ENCODE measurements at regions not wholly inside any gene's neighbourhood (a gene's known extent, or its start where the extent isn't known, plus 50 kb on each side); places are given as distances from the start of the nearest gene placed in this dataset.

GRCh38 chr12:71269281-71269598 lies 111.4 kb upstream of the TSPAN8 start (continued):
- no peak for TF ChIP-seq RUNX1 (IDR thresholded peaks at IDR 0.05; ENCODE audit: low read depth)

- Histone ChIP-seq H3K9me1 (ENCODE audit: control insufficient read depth, insufficient read depth, low read length) (no peaks in the 10 kb centered on the region), H3K4me3 (no peak overlapping the region), H3K4me2 (ENCODE audit: insufficient read depth, low read length) (0 out of 2 replicates have a peak overlapping the region, but pooled peaks have one; percentile 30), H3K4me1 (replicated peaks in 1 of 2; ENCODE audit: control insufficient read depth in 2 of 2, insufficient read depth in 2 of 2, low read length in 2 of 2) (peaks cover 7 to 20% of the 10 kb centered on the region in 2 experiments; a peak in 4 of 5 replicates), H3K27me3 (ENCODE audit: control insufficient read depth in 2 of 2, insufficient read depth in 2 of 2, low read length in 2 of 2) (no peaks in the 10 kb centered on the region; a peak in 1 of 5 replicates), H3K27ac (ENCODE audit: extremely low read depth, low read depth, low read length) (peak overlapping the region; percentile 35), H3K9ac (ENCODE audit: insufficient read depth in 1 of 2, low read depth in 2 of 2, low read length in 2 of 2) (no peak overlapping the region), H3K79me2 (ENCODE audit: control insufficient read depth, insufficient read depth, low read length) (no peaks in the 10 kb centered on the region), H2AFZ (ENCODE audit: low read depth, low read length) (peak overlapping the region; percentile 44), H4K20me1 (replicated peaks; ENCODE audit: control insufficient read depth, insufficient read depth, low read length) (no peaks in the 10 kb centered on the region), H3K9me3 (replicated peaks; ENCODE audit: control insufficient read depth, insufficient read depth, low read depth, low read length) (no peaks in the 10 kb centered on the region), H3K36me3 (ENCODE audit: control insufficient read depth, insufficient read depth, low read length) (no peaks in the 10 kb centered on the region; the same call in 2 of the 3 replicates)
- CTCF ChIA-PET (ENCODE audit: low intra/inter-chr PET ratio), result no interaction called here
- DNase-seq (ENCODE audit: extremely low read depth in 1 of 4, low spot score in 3 of 4), result peak in 1 of 4 experiments; percentile 45
- intact Hi-C loops (cut with micrococcal nuclease), result no loop called here
- peak; percentile 45 for ATAC-seq
- BruUV-seq (replicated peaks), result no TSS peak
- WGBS (ENCODE audit: insufficient coverage, low coverage, missing lambda C conversion rate), result 13% methylated on average over 1 of the region's 1 CpG
- no peak for FAIRE-seq
- in situ Hi-C loops (cut with MboI), result no loop called here
- POLR2A ChIA-PET, result interaction anchor here (0.7 to 1.1 kb wide), 2 partner anchors 10 to 476 kb away, joined by 4 read pairs; no protein-coding TSS in a partner anchor
- TF ChIP-seq, protein P1, sequence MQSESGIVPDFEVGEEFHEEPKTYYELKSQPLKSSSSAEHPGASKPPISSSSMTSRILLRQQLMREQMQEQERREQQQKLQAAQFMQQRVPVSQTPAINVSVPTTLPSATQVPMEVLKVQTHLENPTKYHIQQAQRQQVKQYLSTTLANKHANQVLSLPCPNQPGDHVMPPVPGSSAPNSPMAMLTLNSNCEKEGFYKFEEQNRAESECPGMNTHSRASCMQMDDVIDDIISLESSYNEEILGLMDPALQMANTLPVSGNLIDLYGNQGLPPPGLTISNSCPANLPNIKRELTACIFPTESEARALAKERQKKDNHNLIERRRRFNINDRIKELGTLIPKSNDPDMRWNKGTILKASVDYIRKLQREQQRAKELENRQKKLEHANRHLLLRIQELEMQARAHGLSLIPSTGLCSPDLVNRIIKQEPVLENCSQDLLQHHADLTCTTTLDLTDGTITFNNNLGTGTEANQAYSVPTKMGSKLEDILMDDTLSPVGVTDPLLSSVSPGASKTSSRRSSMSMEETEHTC (IDR thresholded peaks at IDR 0.05), result no peak
- TF ChIP-seq NEUROD1 (IDR thresholded peaks at IDR 0.05; ENCODE audit: borderline replicate concordance, low read depth, low read length, partially characterized antibody) (no peak), PCBP1 (IDR thresholded peaks at IDR 0.05; ENCODE audit: low read depth, low read length, poor library complexity, severe bottlenecking) (no peak), MTA2 (IDR thresholded peaks at IDR 0.05; ENCODE audit: low read depth) (peak; percentile 61; the same call in 1 of the 2 replicates), HDAC3 (IDR thresholded peaks at IDR 0.05; ENCODE audit: borderline replicate concordance, partially characterized antibody) (peak; percentile 33), FOSL1 (tag; conservative IDR thresholded peaks at IDR 0.05) (no peak), HNRNPLL (IDR thresholded peaks at IDR 0.05; ENCODE audit: low read depth, low read length, poor library complexity, severe bottlenecking) (no peak), CSDE1 (IDR thresholded peaks at IDR 0.05) (no peak), KLF1 (tag; IDR thresholded peaks at IDR 0.05) (no peak), POLR2AphosphoS5 (IDR thresholded peaks at IDR 0.05; ENCODE audit: control insufficient read depth, insufficient read depth, low read depth, low read length) (no peak), ATF7 (IDR thresholded peaks at IDR 0.05) (no peak), POLR2A (conservative IDR thresholded peaks at IDR 0.05) (no peak), ZNF75A (CRISPR knock-in tag; IDR thresholded peaks at IDR 0.05) (no peak), MEF2D (tag; conservative IDR thresholded peaks at IDR 0.05; ENCODE audit: low read depth) (no peak), CHD2 (IDR thresholded peaks at IDR 0.05; ENCODE audit: low read depth, low read length) (no peak)
- TF ChIP-seq, protein P2, sequence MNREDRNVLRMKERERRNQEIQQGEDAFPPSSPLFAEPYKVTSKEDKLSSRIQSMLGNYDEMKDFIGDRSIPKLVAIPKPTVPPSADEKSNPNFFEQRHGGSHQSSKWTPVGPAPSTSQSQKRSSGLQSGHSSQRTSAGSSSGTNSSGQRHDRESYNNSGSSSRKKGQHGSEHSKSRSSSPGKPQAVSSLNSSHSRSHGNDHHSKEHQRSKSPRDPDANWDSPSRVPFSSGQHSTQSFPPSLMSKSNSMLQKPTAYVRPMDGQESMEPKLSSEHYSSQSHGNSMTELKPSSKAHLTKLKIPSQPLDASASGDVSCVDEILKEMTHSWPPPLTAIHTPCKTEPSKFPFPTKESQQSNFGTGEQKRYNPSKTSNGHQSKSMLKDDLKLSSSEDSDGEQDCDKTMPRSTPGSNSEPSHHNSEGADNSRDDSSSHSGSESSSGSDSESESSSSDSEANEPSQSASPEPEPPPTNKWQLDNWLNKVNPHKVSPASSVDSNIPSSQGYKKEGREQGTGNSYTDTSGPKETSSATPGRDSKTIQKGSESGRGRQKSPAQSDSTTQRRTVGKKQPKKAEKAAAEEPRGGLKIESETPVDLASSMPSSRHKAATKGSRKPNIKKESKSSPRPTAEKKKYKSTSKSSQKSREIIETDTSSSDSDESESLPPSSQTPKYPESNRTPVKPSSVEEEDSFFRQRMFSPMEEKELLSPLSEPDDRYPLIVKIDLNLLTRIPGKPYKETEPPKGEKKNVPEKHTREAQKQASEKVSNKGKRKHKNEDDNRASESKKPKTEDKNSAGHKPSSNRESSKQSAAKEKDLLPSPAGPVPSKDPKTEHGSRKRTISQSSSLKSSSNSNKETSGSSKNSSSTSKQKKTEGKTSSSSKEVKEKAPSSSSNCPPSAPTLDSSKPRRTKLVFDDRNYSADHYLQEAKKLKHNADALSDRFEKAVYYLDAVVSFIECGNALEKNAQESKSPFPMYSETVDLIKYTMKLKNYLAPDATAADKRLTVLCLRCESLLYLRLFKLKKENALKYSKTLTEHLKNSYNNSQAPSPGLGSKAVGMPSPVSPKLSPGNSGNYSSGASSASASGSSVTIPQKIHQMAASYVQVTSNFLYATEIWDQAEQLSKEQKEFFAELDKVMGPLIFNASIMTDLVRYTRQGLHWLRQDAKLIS (CRISPR knock-in tag; IDR thresholded peaks at IDR 0.05), result no peak
Measured at GRCh38 chr12:71268598-71269280, 110.9 kb upstream of the TSPAN8 start.
